ENCODE measurements at regions not wholly inside any gene's neighbourhood (a gene's known extent, or its start where the extent isn't known, plus 50 kb on each side); places are given as distances from the start of the nearest gene placed in this dataset.

DNA sequence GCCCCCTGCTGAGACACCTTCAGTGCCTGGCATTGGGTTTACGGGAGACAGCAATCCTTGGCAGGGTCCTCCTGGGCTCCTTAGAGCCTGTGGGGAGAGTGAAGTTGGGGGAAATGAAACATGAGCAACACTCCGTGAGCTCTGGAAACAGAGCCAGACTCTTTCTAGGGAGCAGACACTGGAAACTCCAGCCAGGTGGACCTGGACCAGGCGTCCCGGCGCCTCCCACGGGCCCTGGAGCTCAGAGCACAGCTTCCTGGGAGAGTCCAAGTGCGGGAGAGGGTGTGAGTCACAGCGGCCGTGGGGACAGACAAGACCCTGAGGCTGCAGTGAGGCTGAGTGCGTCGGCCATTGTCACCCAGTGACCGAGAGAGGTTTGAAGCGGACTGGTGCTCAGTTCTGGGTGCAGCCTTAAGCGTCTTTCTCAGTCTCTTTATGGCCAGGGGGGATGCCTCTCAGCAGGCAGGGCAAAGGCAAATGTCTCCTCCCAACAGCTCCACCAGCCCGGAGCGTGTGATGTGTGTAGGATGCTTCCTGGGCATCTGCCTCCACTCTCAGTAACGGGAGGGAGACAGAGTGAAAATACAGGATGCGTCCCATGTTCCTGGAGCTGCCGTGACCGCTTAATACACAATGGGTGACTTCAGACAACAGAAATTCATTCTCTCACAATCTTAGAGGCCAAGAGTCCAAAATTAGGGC, 399.2 kb downstream of the SHANK2 start:
- no peaks in the 10 kb centered on the region for H3K36me3 ChIP-seq
- no peak overlapping the region for H3K27ac ChIP-seq
- TF ChIP-seq CTCF (IDR thresholded peaks at IDR 0.05), result no peak
- TF ChIP-seq POLR2A (IDR thresholded peaks at IDR 0.05), result no peak
- no peaks in the 10 kb centered on the region for H3K27me3 ChIP-seq
- DNase-seq, result no peak
- H3K4me1 ChIP-seq, result no peaks in the 10 kb centered on the region
- no peaks in the 10 kb centered on the region for H3K9me3 ChIP-seq
- H3K4me3 ChIP-seq, result no peak overlapping the region

DNA sequence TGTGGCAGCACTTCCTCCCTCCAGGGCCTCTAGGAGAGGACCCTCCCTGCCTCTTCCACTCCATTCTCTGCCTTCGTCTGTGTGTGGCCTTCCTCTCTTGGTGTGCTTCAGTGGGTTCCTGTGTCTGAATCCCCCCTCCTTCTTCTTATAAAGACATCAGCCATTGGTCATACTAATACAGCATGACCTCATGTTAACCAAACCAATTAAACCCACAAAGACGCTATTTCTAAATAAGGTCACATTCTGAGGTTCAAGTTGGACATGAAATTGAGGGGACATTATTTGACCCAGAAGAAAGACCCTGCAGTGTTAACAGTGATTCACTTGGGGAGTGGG, 398.6 kb downstream of the SHANK2 start:
- Histone ChIP-seq H3K4me1 (no peaks in the 10 kb centered on the region), H3K4me3 (no peak overlapping the region), H3K36me3 (no peaks in the 10 kb centered on the region), H3K27ac (no peak overlapping the region), H3K27me3 (no peaks in the 10 kb centered on the region), H3K9me3 (no peaks in the 10 kb centered on the region)
- TF ChIP-seq POLR2A (IDR thresholded peaks at IDR 0.05) (no peak), CTCF (IDR thresholded peaks at IDR 0.05) (no peak)
- DNase-seq, result no peak

- no peak for TF ChIP-seq CTCF (IDR thresholded peaks at IDR 0.05)
- no peak for TF ChIP-seq POLR2A (IDR thresholded peaks at IDR 0.05)
- Histone ChIP-seq H3K4me3 (no peak overlapping the region), H3K27ac (no peak overlapping the region), H3K27me3 (no peaks in the 10 kb centered on the region), H3K9me3 (no peaks in the 10 kb centered on the region), H3K36me3 (no peaks in the 10 kb centered on the region), H3K4me1 (no peaks in the 10 kb centered on the region)
- no peak for DNase-seq
Observed at GRCh38 chr11:70854201-70854600, 398.2 kb downstream of the SHANK2 start.

- Histone ChIP-seq H3K27ac (no peak overlapping the region), H3K36me3 (no peaks in the 10 kb centered on the region), H3K4me1 (no peaks in the 10 kb centered on the region), H3K27me3 (no peaks in the 10 kb centered on the region), H3K9me3 (no peaks in the 10 kb centered on the region), H3K4me3 (no peak overlapping the region)
- no peak for DNase-seq
- TF ChIP-seq POLR2A (IDR thresholded peaks at IDR 0.05), result no peak
Observed at GRCh38 chr11:70854901-70855556, 397.3 kb downstream of the SHANK2 start.

GRCh38 chr11:70857894-70858293, 394.5 kb downstream of the SHANK2 start:
- Histone ChIP-seq H3K36me3 (no peaks in the 10 kb centered on the region), H3K4me1 (no peaks in the 10 kb centered on the region), H3K4me3 (no peak overlapping the region), H3K27me3 (no peaks in the 10 kb centered on the region), H3K27ac (no peak overlapping the region), H3K9me3 (no peaks in the 10 kb centered on the region)
- no peak for TF ChIP-seq POLR2A (IDR thresholded peaks at IDR 0.05)
- TF ChIP-seq CTCF (IDR thresholded peaks at IDR 0.05), result no peak
- no peak for DNase-seq

DNA sequence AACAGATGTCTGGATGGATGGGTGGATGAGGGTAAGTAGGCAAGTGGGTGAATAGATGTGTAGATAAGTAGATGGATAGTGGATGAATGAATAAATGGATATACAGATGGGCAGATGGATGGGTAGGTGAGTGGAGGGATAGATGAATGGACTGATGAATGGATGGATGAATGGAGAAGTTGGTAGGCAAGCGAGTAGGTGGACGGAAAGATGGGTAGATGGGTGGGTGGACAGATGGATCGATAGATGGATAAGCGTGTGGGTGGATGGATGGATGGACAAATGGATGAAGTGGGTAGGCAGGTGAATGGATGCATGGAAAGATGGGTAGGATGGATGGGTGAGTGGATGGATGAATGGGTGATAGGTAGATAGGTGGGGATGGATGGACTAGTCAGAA, 393.2 kb downstream of the SHANK2 start:
- Histone ChIP-seq H3K9me3 (no peaks in the 10 kb centered on the region), H3K36me3 (no peaks in the 10 kb centered on the region), H3K4me3 (no peak overlapping the region), H3K4me1 (no peaks in the 10 kb centered on the region), H3K27ac (no peak overlapping the region), H3K27me3 (no peaks in the 10 kb centered on the region)
- no peak for DNase-seq
- TF ChIP-seq POLR2A (IDR thresholded peaks at IDR 0.05) (no peak), CTCF (IDR thresholded peaks at IDR 0.05) (no peak)
